ENCODE measurements at regions not wholly inside any gene's neighbourhood (a gene's known extent, or its start where the extent isn't known, plus 50 kb on each side); places are given as distances from the start of the nearest gene placed in this dataset.
"Not testable (repeated sequence)": the region's sequence is repeated elsewhere in the genome, so short reads cannot be mapped to it uniquely, and the experiment has no call there.

- WGBS, 4 donors = 63 to 97% (median 81%) methylated on average over 3 of the region's 3 CpGs
- H3K27ac ChIP-seq = no peak overlapping the region
- intact Hi-C loops (cut with DNase I) = no loop called here
- no peaks in the 10 kb centered on the region for H3K4me1 ChIP-seq
- no peak overlapping the region for H3K4me3 ChIP-seq
- ATAC-seq (no peak), DNase-seq (no peak)
- H3K27me3 ChIP-seq = no peaks in the 10 kb centered on the region
- no peaks in the 10 kb centered on the region for H3K9me3 ChIP-seq
- TF ChIP-seq POLR2A (IDR thresholded peaks at IDR 0.05) (no peak), CTCF (IDR thresholded peaks at IDR 0.05) (no peak)
- H3K36me3 ChIP-seq = no peaks in the 10 kb centered on the region
Observed at GRCh38 chr14:55835985-55836384, 256.0 kb downstream of the KTN1 start.

GRCh38 chr14:55837467-55837866 lies 257.5 kb downstream of the KTN1 start:
- intact Hi-C loops (cut with DNase I) = no loop called here
- no peak overlapping the region for H3K27ac ChIP-seq
- no peak overlapping the region for H3K4me3 ChIP-seq
- H3K36me3 ChIP-seq = no peaks in the 10 kb centered on the region
- 85 to 93% (median 91%) methylated on average over 1 of the region's 1 CpG for WGBS, 4 donors
- ATAC-seq = no peak
- no peaks in the 10 kb centered on the region for H3K9me3 ChIP-seq
- DNase-seq = no peak
- no peak for TF ChIP-seq POLR2A (IDR thresholded peaks at IDR 0.05)
- no peak for TF ChIP-seq CTCF (IDR thresholded peaks at IDR 0.05)
- no peaks in the 10 kb centered on the region for H3K4me1 ChIP-seq
- no peaks in the 10 kb centered on the region for H3K27me3 ChIP-seq

DNA sequence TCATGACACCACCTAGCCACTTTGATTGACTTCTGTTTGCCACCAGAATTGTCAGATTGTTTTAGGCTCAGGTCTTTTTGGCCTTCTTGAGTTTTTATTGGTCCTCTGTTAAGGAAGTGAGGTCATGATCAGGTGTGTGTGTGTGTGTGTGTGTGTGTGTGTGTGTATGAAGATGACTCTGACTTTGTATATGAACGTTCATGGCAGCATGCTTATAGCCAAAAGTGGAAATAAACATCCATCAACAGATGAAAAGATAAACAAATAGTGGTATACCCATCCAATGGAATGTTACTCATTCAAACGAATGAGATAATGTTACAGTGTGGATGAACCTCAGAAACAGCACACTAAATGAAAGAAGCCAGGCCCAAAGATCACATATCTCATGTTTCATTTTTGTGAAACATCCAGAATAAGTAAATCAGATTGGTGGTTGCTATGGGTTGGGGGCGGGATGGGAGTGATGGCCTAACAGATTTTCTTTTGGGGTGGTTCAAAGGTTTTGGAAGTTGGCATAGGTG lies 258.6 kb downstream of the KTN1 start:
- no peak for TF ChIP-seq POLR2A (IDR thresholded peaks at IDR 0.05)
- no peak for TF ChIP-seq CTCF (IDR thresholded peaks at IDR 0.05)
- whole genome bisulfite sequencing, 4 donors = 70 to 86% (median 79%) methylated on average over 3 of the region's 3 CpGs
- Histone ChIP-seq H3K27me3 (no peaks in the 10 kb centered on the region), H3K4me1 (no peaks in the 10 kb centered on the region), H3K9me3 (no peaks in the 10 kb centered on the region), H3K36me3 (no peaks in the 10 kb centered on the region), H3K27ac (no peak overlapping the region), H3K4me3 (no peak overlapping the region)
- intact Hi-C loops (cut with DNase I) = no loop called here
- ATAC-seq (no peak), DNase-seq (no peak)

- ATAC-seq; H3K4me1 ChIP-seq; DNase-seq; H3K27me3 ChIP-seq; H3K36me3 ChIP-seq; H3K4me3 ChIP-seq; H3K27ac ChIP-seq; H3K9me3 ChIP-seq; intact Hi-C loops (cut with DNase I): not testable (repeated sequence)
- WGBS, 4 donors = 90 to 93% (median 93%) methylated on average over 29 to 41 of the region's 41 CpGs
Observed at GRCh38 chr14:55839301-55839947, 259.4 kb downstream of the KTN1 start.

DNA sequence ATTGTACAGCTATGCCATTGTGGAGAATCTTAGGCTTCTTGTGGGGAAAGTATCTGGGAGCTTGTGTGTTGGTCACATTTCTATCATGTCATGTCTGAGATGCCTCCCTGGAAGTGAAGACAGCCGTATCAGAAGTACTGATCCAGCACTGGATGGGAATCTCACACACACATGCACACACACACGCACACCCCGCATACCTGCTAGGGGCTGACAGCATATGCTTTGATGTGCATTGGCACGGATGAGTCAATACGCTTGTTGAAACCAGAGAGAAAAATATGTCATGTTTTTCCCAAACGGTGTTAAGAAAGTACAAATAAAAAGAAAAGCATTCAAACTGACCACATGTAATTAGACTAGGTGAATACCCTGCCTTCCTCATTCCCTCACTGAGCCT lies 260.8 kb downstream of the KTN1 start:
- 88 to 90% (median 89%) methylated on average over 6 of the region's 6 CpGs for WGBS, 4 donors
- Histone ChIP-seq H3K36me3 (no peaks in the 10 kb centered on the region), H3K27me3 (no peaks in the 10 kb centered on the region), H3K9me3 (peaks cover 0 to 13% (median 0%) of the 10 kb centered on the region in 12 donors), H3K4me3 (no peak overlapping the region), H3K27ac (no peak overlapping the region), H3K4me1 (no peaks in the 10 kb centered on the region)
- TF ChIP-seq POLR2A (IDR thresholded peaks at IDR 0.05) = no peak
- TF ChIP-seq CTCF (IDR thresholded peaks at IDR 0.05) = no peak
- ATAC-seq (no peak), DNase-seq (no peak)
- intact Hi-C loops (cut with DNase I) = no loop called here
